Activated naive CD4-positive, alpha-beta T cell treated with anti-CD3 and anti-CD28 coated beads, Interleukin-2, amount 50 U/mL, for 16 hours (primary cell): ENCODE measurements at regions not wholly inside any gene's neighbourhood (a gene's known extent, or its start where the extent isn't known, plus 50 kb on each side); places are given as distances from the start of the nearest gene placed in this dataset.

Source experiments
- DNase-seq: peaks from one replicate; pipeline ENCODE4 v3.0.0-alpha.2; 2020

- no peak for DNase-seq
These were observed 114.0 kb upstream of the TMEM132D start for GRCh38 chr12:130017591-130018449.

- no peak for DNase-seq
These were observed 114.8 kb upstream of the TMEM132D start for GRCh38 chr12:130018614-130019013.

GRCh38 chr12:130026608-130027176, 122.9 kb upstream of the TMEM132D start:
- peak; percentile 40 for DNase-seq

- no peak for DNase-seq
These were observed 124.0 kb upstream of the TMEM132D start for GRCh38 chr12:130027798-130028197.

GRCh38 chr12:130029151-130029550, 125.3 kb upstream of the TMEM132D start:
- DNase-seq: no peak

- no peak for DNase-seq
These were observed 127.2 kb upstream of the TMEM132D start for GRCh38 chr12:130031041-130031440.

- peak; percentile 56 for DNase-seq
These were observed 127.9 kb upstream of the TMEM132D start for GRCh38 chr12:130031571-130032189.

GRCh38 chr12:130041983-130042812, 120.1 kb upstream of the FZD10 start:
- DNase-seq: peak; percentile 46

GRCh38 chr12:130043685-130044406, 118.4 kb upstream of the FZD10 start:
- DNase-seq: no peak

- no peak for DNase-seq
These were observed 117.2 kb upstream of the FZD10 start for GRCh38 chr12:130044991-130045621.

GRCh38 chr12:130049666-130050065, 112.6 kb upstream of the FZD10 start:
- DNase-seq: no peak

- DNase-seq: no peak
These were observed 110.4 kb upstream of the FZD10 start for GRCh38 chr12:130051900-130052299.

GRCh38 chr12:130053651-130054069, 108.6 kb upstream of the FZD10 start:
- no peak for DNase-seq

GRCh38 chr12:130054803-130055202, 107.5 kb upstream of the FZD10 start:
- DNase-seq: no peak

GRCh38 chr12:130058926-130059472, 103.3 kb upstream of the FZD10 start:
- no peak for DNase-seq

- no peak for DNase-seq
These were observed 98.4 kb upstream of the FZD10 start for GRCh38 chr12:130063866-130064265.

GRCh38 chr12:130064999-130065398, 97.3 kb upstream of the FZD10 start:
- DNase-seq: no peak

- DNase-seq: no peak
These were observed 95.5 kb upstream of the FZD10 start for GRCh38 chr12:130066742-130067141.

GRCh38 chr12:130068741-130069140, 93.5 kb upstream of the FZD10 start:
- DNase-seq: no peak

- DNase-seq: no peak
These were observed 92.1 kb upstream of the FZD10 start for GRCh38 chr12:130070126-130070611.

- DNase-seq: no peak
These were observed 88.5 kb upstream of the FZD10 start for GRCh38 chr12:130073721-130074120.
